ENCODE measurements at regions not wholly inside any gene's neighbourhood (a gene's known extent, or its start where the extent isn't known, plus 50 kb on each side); places are given as distances from the start of the nearest gene placed in this dataset.

DNA sequence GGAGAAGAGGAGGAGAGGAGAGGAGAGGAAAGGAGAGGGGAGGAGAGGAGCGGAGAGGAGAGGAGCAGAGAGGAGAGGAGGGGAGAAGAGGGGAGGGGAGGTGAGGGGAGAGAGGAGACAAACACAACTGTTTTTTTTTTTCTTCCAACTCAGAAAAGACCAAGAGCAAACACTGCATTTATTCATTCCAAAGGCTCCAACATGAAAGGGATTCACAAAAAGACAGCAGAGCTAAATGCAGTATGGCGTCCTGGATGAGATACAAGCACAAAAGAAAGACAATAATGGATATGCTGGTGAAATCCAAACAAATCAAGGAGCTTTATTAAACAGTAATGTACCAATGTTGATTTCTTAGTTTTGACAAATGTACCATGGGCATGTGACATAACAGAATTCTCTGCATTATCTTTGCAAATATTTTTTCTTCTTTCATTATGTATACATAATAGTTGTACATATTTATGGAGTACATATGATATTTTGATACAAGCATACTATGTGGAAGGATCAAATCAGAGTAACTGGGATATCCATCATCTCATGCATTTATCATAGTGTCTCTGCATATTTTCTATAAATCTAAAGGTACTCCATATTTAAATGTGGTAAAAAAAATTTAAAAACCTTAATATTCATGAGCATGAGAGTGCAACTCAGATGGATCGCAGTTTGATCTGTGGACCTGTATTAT, 204.6 kb downstream of the CBLN4 start:
- FAIRE-seq (no peak), DNase-seq (ENCODE audit: low read depth) (no peak)
- Histone ChIP-seq H3K36me3 (ENCODE audit: control insufficient read depth, insufficient read depth, low read length) (no peaks in the 10 kb centered on the region), H3K27me3 (ENCODE audit: control insufficient read depth, insufficient read depth, low read length) (no peaks in the 10 kb centered on the region), H3K4me3 (ENCODE audit: low read depth, low read length) (no peak overlapping the region)
- no peak for TF ChIP-seq CTCF (IDR thresholded peaks at IDR 0.05; ENCODE audit: insufficient read depth, low read length, severe bottlenecking)

- no peaks in the 10 kb centered on the region for H3K36me3 ChIP-seq (ENCODE audit: control insufficient read depth, insufficient read depth, low read length)
- TF ChIP-seq CTCF (IDR thresholded peaks at IDR 0.05; ENCODE audit: insufficient read depth, low read length, severe bottlenecking): no peak
- DNase-seq (ENCODE audit: low read depth): no peak
- no peaks in the 10 kb centered on the region for H3K27me3 ChIP-seq (ENCODE audit: control insufficient read depth, insufficient read depth, low read length)
- H3K4me3 ChIP-seq (ENCODE audit: low read depth, low read length): no peak overlapping the region
- no peak for FAIRE-seq
Measured at GRCh38 chr20:55793986-55794385, 211.3 kb downstream of the CBLN4 start.

DNA sequence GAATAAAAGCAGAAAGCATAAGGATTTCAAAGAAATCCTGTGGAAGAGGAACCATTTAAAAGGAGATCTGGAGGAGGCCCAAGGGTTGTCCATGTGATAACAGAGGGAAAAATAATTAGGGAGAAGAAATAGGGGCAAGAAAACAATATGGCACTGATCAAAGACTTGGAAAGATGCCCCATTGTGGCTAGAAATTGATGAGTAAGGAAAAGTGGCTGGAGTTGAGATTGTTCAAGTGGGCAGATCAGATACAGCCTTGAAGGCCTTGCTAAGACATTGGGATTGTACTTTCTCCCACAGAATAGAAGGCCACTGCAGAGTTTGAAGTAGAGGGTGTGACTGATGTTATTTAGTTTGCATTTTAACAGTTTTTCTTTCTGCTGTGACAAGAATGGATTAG, 213.3 kb downstream of the CBLN4 start:
- TF ChIP-seq CTCF (IDR thresholded peaks at IDR 0.05; ENCODE audit: insufficient read depth, low read length, severe bottlenecking): no peak
- H3K4me3 ChIP-seq (ENCODE audit: low read depth, low read length): no peak overlapping the region
- no peaks in the 10 kb centered on the region for H3K36me3 ChIP-seq (ENCODE audit: control insufficient read depth, insufficient read depth, low read length)
- FAIRE-seq (no peak), DNase-seq (ENCODE audit: low read depth) (no peak)
- no peaks in the 10 kb centered on the region for H3K27me3 ChIP-seq (ENCODE audit: control insufficient read depth, insufficient read depth, low read length)

- Histone ChIP-seq H3K4me3 (ENCODE audit: low read depth, low read length) (no peak overlapping the region), H3K36me3 (ENCODE audit: control insufficient read depth, insufficient read depth, low read length) (no peaks in the 10 kb centered on the region), H3K27me3 (ENCODE audit: control insufficient read depth, insufficient read depth, low read length) (no peaks in the 10 kb centered on the region)
- DNase-seq (ENCODE audit: low read depth): no peak
- TF ChIP-seq CTCF (IDR thresholded peaks at IDR 0.05; ENCODE audit: insufficient read depth, low read length, severe bottlenecking): no peak
- no peak for FAIRE-seq
Measured at GRCh38 chr20:55790178-55790577, 215.1 kb downstream of the CBLN4 start.

DNA sequence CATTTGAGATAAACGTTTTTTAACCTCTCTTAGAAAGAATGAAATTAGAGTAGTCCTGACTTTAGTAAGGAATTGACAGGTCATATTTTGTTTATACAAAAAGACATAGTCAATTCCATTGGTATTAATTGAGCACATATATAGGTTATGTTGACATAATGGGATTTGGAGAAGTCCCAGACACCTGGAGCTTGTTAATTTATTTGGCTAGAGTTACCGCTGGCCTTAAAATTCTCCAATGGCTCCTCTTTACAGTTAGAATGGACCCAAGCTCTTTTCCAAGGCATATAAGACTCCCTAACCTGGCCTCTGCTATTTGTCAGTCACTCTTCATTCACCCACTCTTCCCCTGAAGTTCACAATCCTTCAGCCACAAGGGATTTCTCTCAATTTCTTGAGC, 221.3 kb downstream of the CBLN4 start:
- FAIRE-seq: no peak
- H3K36me3 ChIP-seq (ENCODE audit: control insufficient read depth, insufficient read depth, low read length): no peaks in the 10 kb centered on the region
- no peaks in the 10 kb centered on the region for H3K27me3 ChIP-seq (ENCODE audit: control insufficient read depth, insufficient read depth, low read length)
- DNase-seq (ENCODE audit: low read depth): no peak
- TF ChIP-seq CTCF (IDR thresholded peaks at IDR 0.05; ENCODE audit: insufficient read depth, low read length, severe bottlenecking): no peak
- H3K4me3 ChIP-seq (ENCODE audit: low read depth, low read length): no peak overlapping the region

DNA sequence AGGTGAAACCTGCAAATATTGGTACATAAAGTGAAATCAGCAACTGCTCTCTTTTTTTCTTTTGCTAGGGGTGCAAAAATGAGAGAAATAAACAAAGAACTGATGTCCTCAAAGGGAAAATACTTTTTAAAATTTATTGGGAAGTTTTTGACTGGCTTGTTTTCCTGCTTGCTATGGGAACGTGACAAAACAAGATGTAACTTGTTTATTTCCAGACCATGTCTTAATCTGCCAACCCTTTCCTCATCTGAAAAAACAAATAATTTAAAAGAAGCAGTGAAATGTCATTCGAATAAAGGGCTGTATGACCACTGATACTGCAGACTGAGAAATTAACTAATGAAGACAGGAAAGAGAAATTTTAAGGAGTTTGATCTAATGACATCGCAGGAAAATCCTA, 221.9 kb downstream of the CBLN4 start:
- Histone ChIP-seq H3K36me3 (ENCODE audit: control insufficient read depth, insufficient read depth, low read length) (no peaks in the 10 kb centered on the region), H3K4me3 (ENCODE audit: low read depth, low read length) (no peak overlapping the region), H3K27me3 (ENCODE audit: control insufficient read depth, insufficient read depth, low read length) (no peaks in the 10 kb centered on the region)
- FAIRE-seq (no peak), DNase-seq (ENCODE audit: low read depth) (no peak)
- no peak for TF ChIP-seq CTCF (IDR thresholded peaks at IDR 0.05; ENCODE audit: insufficient read depth, low read length, severe bottlenecking)

All from bronchial epithelial cell (primary cell).